ENCODE measurements at regions not wholly inside any gene's neighbourhood (a gene's known extent, or its start where the extent isn't known, plus 50 kb on each side); places are given as distances from the start of the nearest gene placed in this dataset.
"Not testable (repeated sequence)": the region's sequence is repeated elsewhere in the genome, so short reads cannot be mapped to it uniquely, and the experiment has no call there.

DNA sequence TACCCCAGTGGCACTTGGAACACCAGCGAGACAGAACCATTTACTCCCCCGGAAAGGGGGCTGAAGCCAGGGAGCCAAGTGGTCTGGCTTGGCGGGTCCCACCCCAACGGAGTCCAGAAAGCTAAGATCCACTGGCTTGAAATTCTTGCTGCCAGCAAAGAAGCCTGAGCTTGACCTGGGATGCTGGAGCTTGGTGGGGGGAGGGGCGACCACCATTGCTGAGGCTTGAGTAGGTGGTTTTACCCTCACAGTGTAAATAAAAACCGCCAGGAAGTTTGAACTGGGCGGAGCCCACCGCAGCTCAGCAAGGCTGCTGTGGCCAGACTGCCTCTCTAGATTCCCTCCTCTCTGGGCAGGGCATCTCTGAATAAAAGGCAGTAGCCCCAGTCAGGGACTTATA, 62.8 kb downstream of the RPS24 start:
- not testable (repeated sequence) for DNase-seq

DNA sequence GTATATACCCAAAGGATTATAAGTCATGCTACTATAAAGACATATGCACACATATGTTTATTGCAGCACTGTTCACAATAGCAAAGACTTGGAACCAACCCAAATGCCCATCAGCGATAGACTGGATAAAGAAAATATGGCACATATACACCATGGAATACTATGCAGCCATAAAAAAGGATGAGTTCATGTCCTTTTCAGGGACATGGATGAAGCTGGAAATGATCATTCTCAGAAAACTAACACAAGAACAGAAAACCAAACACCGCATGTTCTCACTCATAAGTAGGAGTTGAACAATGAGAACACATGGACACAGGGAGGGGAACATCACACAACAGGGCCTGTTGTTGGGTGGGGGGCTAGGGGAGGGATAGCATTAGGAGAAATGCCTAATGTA, 68.9 kb downstream of the RPS24 start:
- DNase-seq: not testable (repeated sequence)

DNA sequence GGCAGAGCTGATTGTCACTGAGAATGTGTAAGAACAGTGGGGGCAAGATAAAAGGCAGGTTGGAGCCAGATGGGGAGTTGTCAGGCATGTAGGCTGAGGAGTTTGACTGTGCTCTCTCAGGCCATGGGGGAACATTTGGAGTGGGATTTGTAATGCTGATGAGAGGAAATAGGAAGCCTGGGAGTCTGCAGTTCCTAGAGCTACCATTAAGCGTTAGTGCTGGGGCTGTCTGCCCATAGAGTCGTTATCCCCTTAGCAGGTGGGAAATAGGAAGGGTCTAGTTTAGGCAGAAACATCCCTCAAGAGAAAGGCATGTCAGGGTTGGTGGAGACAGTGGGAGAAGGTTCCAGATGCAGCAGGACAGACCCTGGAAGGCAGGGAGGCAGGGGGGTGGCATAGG, 75.5 kb downstream of the RPS24 start:
- DNase-seq: no peak

DNA sequence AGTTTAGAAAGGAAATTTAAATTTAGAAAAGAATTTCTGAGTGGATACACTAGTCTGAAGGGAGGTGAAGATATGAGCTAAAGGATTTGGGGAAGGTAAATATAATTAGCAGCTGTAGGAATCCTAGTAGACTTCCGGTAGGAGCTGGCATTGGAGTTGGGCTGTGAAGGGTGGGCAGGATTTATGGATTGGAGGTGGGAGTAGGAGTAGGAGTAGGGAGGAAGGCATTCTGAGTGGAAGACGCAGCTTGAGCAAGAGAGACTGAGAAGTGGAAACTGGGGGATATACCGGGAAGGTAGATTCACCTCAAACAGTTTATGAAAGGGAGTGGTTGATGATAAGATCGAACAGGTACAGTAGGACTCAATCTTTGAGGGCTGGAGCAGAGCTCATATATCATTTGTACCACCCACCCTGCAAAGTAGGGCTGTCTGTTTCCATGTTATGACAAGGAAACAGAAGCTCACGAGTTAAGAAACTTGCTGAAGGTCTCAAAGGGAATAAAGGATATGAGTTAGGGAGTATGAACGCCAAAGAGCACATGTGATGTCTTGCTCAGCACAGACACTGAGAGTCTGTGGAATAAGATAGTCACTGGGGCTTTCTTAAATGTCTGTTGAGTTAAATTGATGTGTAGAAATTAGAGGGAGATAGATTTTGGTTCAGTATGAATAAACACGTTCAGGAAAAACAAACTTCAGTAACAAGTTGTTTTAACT, 81.6 kb downstream of the RPS24 start:
- DNase-seq: no peak

DNA sequence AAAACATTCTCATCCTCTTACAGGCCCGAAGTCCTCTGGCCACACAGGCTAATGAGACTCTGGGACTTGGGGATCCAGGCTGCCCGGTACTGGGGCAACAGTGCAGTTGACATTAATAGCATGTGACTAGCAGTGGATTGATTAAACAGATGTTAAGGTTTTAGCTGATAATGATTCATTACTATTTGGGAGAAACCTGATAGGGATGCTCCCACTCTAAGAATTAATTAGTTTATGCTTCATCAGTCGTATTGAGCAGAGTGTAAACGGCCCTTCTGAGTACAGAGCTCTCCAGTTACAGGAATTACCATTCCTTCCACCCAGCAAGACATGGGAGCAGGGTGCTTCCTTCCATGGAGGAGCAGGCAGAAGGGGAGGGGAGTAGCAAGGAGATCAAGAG, 82.7 kb downstream of the RPS24 start:
- no peak for DNase-seq

DNA sequence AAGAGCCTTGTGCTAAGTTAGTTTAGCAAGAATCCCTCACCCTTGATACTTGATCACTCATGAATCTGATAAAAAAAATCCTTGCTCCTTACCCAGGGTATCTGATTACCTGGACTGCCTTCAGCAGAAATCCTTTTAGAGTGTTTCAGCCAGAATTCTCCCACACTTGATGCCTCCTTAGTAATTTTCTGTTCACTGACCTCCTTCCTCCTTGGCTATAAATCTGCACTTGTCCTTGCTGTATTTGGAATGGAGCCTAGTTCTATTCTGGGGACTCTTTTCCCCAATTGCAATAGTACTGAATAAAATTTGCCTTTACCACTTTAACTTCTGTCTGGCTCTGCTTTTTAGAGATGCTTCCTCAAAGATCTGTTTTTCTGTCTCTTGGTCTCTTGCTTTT, 84.9 kb downstream of the RPS24 start:
- no peak for DNase-seq

DNA sequence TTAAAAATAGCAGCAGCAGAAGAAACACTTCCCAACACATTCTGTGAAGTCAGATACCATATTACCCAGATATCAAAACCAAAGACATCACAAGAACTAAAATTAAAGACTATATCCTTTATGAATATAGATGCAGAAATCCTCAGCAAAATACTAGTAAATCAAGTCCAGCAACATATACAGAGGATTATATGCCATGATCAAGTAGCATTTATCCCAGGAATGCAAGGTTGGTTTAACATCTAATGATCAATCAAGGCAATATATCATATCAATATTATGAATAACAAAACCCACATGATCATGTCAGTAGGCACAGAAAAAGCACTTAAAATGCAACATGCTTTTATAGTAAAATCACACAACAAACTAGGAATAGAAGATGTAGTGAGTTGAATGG, 88.1 kb downstream of the RPS24 start:
- DNase-seq: no peak

DNA sequence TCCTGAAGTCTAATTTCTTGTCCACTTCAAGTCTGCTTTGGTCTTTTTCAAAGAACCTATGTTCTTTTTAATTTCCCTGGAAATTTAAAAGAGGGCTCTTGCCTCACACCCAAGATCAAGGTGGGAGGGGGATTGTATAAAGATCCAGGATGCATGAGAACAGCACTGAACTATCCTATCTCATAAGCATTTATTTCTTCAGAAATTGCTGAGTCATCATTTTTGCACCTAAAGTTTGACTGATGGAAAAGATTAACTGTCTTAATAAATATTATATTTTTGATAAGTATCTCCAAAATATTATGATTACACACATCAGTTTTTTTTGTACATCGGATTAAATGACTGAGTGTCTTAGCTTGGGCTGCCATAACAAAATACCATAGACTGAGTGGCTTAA, 90.5 kb downstream of the RPS24 start:
- no peak for DNase-seq

DNA sequence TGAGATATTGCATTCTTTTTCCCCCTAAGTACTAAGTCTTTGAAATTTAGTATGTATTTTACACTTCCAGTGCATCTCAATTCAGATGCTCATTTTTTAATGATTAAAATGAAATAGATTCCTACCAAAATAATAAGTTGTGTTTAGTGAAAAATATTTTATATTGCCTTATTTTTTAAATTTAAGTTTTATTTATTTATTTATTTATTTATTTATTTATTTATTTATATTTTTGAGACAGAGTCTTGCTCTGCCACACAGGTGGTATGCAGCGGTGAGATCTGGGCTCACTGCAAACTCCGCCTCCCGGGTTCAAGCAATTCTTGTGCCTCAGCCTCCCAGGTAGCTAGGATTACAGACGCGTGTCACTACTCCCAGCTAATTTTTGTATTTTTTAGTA, 95.5 kb downstream of the RPS24 start:
- DNase-seq: no peak

DNA sequence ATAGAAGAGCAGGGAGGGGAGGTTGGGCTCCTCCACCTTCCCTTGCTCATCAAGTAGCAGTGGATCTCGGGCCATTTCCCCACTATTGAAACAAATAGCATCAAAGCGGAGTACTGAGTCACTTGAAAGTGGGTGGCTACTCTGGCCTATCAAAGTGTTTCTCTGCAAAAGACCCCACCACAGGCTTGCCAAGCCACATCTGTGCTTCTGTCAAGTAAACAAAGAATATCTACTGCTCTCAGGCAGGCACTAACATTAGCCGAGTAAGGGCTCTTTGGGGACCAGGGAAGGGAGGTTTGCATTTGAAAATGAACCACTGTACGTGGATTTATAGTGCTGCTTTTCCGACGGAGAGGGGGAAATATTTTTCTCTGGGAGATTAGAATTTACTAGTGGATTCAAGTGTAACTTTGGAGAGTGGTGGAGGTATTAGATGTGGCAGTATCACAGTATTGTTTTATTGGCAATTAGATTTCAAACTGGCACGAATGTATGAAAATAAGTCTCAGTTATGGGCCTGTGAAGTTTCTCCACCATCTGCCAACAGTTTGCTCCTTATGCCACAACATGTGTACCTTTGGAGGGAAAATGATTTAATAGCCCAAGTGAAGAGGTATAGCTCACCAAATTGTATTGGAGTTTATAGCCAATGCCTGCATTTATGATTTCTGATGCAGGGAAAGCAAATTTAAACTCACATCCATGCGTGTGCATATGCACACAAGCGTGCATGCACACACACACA, 97.5 kb downstream of the RPS24 start:
- no peak for DNase-seq

DNA sequence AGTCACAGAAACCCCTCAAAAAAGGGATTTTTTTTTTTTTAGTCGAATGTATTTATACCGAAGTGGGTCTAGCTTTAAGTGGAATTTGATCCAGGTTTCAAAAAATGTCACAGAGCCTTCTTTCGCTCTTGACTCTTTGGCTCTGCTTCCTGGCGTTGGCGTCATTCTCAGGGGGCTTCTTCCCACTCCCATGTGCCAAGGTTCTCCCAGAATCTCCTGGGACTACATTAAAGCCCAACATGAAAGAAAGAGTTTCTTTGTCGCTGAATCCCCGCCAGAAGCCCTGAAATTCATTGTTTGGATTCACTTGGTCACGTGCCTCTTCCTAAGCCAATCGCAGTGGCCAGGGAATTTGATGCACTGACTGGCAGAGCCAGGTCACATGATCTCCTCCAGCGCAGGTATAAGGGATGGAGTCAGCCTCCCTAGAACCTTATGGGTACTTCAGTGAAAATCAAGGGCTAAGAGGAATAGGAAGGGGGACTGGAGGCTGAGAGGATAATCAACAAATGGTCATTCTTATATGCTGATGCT, 101.2 kb downstream of the RPS24 start:
- DNase-seq: no peak

DNA sequence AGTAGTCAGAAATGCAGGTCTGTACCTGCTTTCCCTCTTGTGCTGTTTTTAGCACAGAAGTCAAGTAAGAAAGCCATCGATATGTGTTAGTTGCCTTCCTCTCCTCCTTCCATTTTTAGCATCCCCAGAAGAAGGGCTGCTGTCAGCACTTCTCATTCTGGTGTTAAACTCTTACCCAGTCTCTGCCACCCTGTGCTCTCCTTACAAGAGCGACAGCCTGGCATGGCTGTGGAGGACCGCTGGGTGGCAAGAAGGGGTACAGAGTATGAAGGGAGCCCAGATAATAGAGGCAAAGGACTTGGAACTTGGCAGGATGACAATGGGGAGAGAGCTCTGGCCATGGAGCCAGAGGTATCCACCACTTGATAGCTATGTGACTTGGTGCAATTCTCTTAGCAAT, 103.5 kb downstream of the RPS24 start:
- no peak for DNase-seq

DNA sequence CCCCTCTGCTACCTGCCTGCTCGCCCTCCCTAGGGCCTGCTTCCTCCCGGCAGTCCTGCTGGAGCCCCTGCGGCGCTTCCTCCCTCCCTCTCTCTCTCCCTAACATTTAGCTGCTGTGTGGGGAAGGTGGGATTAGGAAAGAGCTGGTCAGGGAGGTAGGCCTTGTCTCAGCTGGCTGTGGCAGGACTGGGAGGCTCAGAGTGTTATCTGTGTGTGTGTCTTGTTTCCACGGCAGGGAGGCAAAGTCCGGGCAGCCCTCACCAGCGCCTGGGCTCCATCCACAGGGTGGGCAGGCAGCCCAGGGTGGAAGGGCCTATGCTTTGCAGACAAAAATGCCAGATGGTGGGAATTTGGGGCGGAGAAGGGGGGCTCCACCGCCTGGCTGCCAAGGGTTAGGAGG, 105.7 kb downstream of the RPS24 start:
- DNase-seq: peak; percentile 63

DNA sequence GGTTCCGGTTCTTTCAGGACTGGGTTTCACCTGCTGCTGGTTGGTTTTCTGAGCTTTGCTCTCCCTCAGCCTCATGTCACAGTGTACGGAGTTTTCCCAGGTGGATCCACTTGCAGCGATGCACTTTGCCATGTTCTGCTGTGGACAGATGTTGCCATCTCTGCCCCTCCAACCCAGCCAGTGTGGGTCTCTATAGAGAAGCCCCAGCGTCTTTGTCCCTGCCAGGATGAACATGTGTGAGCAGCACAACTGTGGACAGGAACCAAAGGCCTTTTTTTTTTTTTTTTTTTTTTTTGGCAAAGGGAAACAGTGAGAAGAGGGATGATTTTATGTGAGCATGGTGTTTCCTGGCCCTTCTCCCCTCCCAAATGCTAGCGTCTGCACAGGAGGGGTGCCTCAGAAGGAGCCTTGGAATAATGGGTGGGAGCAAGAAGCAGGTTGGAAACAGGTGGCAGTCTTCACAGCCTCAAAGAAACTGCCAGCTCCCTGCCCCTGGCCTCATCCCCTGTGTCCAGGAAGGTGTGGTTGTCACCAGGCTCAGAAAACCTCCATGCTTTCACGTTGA, 106.5 kb downstream of the RPS24 start:
- DNase-seq: no peak

DNA sequence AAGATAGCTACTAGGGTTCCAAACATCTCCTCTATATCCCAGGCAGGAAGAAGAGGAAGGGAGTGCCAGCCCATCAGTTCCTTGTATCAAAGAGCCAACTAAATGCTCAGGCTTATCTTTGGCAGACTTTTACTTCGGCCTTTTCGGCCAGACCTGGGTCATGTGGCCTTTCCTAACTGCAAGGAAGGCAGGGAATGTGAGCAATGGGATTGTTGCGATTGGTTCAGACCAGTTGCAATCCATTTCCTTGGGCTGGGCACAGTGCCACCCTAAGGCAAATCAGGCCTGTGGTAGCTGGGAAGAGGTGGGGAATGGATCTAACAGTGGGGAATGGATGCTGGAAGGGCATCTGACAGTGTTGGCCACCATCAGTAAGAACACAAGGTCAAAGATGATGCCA, 109.9 kb downstream of the RPS24 start:
- DNase-seq: no peak

DNA sequence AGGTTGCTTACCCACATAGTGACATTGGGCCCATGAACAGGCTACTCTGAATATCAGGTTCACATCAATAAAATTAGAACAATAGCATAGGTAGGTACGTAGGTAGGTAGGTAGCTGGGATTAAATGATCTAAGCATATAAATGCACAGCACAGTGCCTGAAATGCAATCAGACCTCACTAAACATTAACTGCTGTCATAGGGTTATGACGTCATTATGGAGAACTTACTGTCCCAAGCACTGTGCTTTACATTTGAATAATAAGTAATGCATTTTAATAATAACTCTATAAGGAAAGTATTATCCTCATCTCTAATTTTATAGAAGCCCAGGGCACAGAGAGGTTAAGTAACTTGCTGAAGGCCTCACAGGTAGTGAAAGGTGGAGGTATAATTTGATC, 112.5 kb downstream of the RPS24 start:
- no peak for DNase-seq

DNA sequence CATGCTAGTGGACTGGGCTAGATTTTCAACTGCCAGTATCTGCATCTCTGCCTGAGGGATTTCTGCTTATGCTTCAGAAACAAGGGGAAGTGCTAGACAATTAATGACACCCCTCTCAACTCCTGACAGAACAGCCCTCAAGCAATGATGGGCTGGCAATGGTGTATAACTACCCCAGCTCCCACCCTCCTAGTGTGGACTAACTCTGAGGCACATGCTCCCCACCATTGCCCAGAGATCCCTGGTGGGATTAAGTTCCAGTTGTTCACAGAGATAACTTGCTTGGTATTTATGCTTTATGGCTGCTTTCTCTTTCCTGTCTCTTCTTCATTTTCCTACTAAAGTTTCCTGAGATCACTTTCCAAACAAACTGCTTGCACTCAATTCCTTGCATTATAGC, 113.5 kb downstream of the RPS24 start:
- DNase-seq: no peak

DNA sequence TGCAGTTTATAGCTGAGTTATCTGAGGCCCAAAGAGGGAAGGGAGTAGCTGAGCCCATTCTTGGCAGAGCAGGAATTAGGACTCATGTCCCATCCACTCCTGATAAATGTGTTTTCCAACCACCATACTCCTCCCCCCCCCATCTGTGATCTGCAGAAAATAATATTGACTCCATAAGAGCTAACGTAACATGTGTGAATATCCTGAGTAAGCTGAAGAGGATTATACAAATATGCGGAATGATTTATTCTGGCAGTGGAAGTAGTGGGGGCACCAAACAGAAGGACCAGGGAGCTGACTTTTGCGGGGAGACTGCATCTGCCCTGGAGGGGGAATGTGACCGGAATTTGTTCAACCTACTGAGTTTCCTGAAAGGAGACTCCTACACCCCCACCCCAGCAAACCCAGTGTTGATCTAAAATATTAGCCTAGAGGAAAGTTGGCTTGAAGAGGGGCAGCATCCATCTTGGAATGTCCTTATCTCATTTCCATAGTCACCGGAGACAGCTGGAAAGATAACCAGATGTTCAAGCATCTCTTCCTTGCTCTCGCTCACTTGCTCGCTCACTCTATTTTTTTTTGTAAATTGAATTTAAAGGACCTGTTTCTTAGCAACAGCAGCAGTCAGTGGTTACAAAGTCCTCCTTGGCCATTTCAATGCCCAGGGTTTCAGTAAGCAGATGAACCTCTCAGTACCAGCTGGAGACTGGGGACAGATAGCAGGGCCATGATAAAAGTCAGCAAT, 114.7 kb downstream of the RPS24 start:
- DNase-seq: no peak

DNA sequence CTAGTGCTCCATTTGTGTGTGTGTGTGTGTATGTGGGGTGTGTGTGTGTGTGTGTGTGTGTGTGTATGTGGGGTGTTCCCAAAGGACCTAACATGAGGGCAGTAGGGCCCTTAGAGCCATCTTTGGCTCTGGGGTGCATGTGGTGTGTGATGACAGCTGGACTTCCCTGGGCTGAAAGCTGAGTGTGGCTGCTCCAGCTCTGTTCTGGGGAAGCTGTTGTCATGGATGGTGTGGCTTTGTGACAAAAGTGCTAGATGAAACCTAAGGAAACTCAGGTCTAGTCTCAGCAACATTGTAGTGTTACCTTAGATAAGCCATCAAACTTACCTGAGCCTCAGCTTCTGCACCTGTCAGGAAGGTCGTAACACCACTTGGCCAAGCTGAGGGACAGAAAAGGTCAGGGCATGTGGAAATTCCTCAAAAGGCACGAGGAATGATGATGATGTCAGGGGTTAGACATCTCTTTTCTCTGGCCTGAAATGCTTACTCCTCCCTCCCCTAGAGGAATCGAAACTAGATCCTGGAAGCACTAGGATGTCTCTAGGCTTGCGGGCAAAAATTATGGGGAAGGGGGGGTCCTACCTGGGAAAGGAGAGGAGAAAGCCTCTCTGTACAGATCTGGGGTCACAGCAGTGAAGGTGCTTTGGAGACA, 115.4 kb downstream of the RPS24 start:
- DNase-seq: no peak

DNA sequence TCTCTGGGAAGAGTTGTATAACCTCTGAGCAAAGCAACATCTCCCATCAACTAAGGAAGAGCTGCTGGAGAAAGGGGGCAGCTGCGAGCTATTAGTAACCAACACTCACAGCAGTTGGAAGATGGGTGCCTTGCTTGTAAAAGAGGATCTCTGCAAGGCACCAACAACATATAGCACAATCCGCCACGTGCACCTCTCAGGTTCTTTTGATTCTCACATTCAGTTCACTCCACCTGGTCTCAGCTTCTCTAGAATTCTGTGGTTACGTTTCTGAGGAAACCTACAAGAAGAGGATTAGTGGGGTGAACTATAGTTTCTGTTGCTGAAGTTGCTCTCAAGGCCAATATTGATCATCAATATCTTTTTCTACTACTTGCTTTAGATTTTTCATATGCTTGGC, 117.1 kb downstream of the RPS24 start:
- DNase-seq: no peak

DNA sequence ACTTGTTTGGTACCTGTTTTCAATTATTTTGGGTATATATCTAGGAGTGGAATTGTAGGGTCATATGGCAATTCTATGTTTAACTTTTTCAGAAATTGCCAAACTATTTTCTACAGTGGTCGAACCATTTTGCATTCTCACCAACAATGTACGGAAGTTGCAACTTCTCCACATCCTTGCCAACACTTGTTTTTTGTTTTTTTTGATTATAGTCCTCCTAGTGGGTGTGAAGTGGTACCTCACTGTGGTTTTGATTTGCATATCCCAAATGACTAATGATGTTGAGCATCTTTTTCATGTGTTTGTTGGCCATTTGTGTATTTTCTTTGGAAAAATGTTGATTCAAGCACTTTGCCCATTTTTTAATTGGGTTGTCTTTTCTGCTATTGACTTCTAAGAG, 122.1 kb downstream of the RPS24 start:
- no peak for DNase-seq

DNA sequence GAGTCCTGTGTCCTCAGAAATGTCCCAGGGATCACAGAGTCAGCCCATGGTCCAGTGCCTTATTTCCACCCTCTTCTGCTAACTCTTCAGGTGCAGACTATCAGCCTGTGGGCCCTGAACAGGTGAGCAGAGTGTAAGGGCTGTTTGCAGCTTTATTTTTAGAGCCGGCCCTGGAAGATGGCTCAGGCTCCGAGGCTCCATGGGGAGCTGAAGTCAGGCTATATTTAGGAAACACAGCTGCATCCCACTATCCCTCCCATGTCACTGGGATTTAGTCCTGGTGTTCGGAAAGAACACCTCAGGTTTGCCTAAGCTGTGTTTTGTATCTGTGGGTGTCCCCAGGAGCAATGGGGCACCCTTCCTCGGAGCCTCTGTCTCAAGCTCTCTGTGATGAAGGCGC, 126.9 kb downstream of the RPS24 start:
- no peak for DNase-seq

DNA sequence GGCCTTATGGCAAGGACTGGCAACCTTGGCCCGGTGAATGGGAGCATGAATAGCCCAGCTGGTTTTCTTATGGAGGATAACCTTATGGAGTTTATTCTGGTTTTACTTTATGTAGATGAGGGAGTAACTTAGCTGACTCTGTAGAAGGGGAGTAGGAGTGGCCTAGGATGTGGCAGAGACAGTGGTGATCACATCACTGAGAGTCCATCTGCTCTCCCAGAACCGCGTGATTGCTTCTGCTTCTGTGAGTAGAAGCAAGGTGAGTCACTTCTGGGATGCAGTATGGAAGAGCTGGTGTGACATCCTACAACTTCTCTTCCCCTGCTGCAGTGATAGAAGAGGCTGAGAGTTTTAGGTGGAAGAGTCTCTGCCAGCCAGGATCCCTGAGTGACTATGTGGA, 129.2 kb downstream of the RPS24 start:
- no peak for DNase-seq
